Limb (tissue), 2 donors: ENCODE measurements at regions not wholly inside any gene's neighbourhood (a gene's known extent, or its start where the extent isn't known, plus 50 kb on each side); places are given as distances from the start of the nearest gene placed in this dataset.

Source experiments
- DNase-seq, 2 donors: peaks; one replicate each; pipeline ENCODE4 v3.0.0-alpha.2; 2016; ENCODE audit errors: extremely low spot score in 2 of 2

DNA sequence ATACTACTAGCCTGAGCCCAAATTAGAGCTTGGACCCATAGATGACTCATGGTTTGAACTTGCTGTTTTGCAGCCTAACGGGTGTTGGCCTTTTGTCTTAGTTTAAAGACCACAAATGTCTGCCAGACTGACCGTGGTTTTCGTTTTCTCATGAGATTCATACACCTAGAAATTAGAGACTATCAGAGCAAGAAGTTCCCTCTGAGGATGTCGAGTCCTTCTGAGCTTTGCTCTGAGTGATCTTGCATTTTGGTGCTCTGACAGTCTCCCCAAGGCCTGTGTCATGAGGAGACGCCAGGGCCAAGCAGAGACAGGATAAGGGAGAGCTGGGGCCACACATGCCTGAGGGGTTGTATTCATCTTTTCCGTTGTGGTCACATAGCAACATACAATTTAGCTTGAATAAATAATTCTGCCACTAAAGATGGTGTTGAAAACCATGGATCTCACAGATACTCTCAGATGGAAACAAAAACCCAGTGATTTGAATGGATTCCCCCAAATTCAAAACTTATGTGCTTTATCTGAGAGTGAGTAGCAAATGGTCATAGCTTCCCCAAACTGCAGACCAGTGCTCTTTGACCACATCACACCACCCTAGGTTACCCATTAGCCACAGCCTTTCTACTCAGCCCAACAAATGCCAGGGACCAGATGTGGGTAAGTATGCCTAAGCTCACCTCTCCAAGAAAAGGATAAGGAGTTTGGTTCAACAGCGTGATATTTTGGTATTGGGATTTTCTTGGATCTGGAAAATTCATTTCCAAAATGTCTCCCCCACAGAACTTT, 762.0 kb upstream of the IGFBP3 start:
- DNase-seq = no peak

- DNase-seq = no peak
Measured at GRCh38 chr7:46681865-46682503, 760.9 kb upstream of the IGFBP3 start.

DNA sequence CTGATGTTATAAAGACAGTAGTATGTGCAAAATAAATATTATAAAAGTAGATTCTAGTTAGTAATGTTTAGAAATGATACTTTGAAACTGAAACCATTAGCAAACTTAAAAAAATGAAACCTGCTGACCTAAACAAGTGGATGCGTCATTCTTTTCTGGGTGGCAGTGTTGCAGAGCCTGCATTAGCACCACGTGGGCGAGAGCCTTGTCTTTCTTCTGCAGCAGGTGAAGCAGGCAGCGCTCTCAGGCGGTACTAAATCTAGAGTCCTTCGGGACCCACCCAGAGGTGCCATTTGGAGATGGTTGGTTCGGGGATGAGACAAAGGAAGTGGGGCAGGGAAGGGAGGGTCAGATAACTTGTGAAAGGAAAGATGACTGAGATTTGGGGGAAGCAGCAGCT, 759.1 kb upstream of the IGFBP3 start:
- no peak for DNase-seq

DNA sequence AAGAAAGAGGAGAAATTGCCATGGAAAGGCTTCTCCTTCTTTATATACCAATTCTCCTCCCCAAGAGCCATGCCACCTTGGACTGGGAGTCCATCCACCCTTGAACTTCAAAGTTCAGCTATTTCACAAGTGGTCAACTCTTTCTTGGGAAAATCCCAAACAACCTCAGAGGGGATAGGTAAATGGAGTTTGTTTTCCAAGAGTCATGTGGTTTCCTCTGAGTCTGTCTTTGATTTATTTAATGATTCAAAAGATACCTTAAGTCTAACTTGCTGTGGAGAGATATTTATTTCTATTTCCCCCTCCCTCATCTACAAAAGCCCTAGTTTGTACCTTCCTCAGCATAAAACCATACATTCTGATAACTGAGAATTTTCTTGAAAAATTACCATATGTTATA, 758.6 kb upstream of the IGFBP3 start:
- DNase-seq = no peak

DNA sequence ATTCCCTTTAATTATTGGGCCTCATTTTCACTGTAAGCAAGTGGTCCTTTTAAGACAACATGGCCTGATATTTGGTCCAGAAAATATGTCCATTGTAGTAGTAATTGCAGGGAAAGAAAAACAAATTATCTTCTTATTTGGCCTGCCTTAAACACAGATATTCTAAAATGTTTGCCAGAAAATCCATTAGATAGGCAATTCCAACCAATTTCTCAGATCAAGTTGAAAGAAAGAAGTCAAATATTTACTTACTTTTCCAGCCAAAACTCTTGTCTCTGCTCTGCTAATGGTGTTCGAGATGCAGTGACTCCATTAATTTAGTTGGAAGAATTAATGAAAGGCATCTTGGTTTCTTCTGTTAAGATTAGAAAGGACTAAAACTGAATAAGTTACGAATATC, 757.3 kb upstream of the IGFBP3 start:
- DNase-seq = no peak

- no peak for DNase-seq
Measured at GRCh38 chr7:46675456-46675855, 754.4 kb upstream of the IGFBP3 start.

- DNase-seq = no peak
Measured at GRCh38 chr7:46672861-46673260, 751.8 kb upstream of the IGFBP3 start.

GRCh38 chr7:46671108-46671769, 750.2 kb upstream of the IGFBP3 start:
- DNase-seq = no peak

GRCh38 chr7:46669028-46669427, 748.0 kb upstream of the IGFBP3 start:
- no peak for DNase-seq

DNA sequence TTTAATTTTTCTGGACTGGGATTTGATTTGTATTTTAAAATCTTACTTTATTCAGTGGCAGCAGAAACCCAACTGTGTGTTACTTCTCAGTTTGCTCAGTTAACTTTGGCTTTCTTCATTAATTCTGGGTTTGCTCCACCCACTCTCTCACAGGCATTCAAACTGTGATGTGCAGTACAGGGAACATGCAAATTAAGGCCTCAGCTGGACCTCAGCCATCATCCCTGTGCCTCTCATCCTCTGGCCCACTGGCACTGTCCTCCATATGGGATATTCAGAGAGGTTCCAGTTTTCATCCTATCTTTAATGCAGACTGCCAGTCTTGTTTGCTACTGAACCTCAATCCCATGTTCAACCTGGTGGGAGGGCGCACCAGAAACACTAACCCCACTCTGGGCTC, 743.4 kb upstream of the IGFBP3 start:
- DNase-seq = no peak

GRCh38 chr7:46663025-46663424, 742.0 kb upstream of the IGFBP3 start:
- DNase-seq = no peak

DNA sequence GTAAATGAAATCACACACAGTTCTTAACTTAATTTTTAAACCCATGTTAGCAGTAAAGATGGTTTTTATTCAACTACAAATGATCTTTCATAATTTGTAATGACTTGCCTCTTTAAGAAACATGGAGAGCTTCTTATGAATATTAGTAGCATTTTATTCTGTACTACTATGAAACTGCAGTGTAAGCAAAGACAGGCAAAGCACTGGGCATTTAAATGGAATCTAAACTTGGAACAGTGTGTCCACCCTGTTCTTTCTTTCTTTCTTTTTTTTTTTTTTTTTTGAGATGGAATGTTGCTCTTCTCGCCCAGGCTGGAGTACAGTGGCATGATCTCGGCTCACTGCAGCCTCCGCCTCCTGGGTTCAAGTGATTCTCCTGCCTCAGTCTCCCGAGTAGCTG, 740.4 kb upstream of the IGFBP3 start:
- no peak for DNase-seq

DNA sequence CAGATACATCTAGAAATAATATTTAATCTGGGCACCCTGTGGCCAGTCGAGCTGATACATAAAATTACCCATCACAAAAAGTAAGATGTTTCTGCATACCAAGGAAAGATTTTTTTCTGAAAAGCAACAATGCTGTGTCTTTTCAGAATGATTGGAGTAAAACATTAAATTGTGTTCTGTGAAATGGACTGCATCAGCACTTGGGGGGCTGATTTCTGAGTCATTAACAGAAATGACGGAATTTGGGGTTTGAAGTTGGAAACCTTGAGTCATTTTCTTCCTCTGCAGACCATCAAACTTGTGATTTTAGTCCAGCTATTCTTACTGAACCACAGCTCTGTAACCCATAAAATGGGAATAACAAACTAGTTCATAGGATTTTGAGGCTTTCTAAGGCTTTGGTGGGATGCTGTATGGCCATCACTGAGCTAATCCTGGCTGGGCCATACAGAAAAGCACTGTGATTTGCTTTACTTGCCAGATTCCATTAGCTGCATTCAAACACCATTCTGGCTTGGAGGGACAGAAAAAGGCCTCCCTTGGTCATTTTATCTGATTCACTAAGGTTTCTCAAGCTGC, 739.4 kb upstream of the IGFBP3 start:
- DNase-seq = no peak

- DNase-seq = no peak
Measured at GRCh38 chr7:46658281-46658680, 737.2 kb upstream of the IGFBP3 start.

GRCh38 chr7:46654546-46655443, 733.7 kb upstream of the IGFBP3 start:
- no peak for DNase-seq

GRCh38 chr7:46653848-46654247, 732.8 kb upstream of the IGFBP3 start:
- DNase-seq = no peak

DNA sequence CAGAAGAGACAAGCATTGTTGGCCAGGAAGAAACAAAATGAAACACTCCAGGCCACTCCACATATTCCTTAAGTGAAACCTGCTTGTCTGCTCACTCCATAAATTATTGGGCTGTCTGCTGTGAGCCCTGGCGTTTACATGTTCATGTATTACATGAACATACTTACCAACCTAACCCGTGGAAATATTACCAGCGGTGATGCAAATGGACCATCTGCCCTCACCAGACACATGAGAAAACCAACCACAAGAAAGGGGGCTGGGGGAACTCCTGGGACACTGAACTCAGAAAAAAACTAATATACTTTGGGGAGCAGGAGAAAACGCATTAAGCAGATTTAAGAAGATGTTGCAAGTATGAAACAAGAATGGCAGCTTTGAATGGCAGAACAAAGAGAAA, 731.2 kb upstream of the IGFBP3 start:
- DNase-seq = no peak

DNA sequence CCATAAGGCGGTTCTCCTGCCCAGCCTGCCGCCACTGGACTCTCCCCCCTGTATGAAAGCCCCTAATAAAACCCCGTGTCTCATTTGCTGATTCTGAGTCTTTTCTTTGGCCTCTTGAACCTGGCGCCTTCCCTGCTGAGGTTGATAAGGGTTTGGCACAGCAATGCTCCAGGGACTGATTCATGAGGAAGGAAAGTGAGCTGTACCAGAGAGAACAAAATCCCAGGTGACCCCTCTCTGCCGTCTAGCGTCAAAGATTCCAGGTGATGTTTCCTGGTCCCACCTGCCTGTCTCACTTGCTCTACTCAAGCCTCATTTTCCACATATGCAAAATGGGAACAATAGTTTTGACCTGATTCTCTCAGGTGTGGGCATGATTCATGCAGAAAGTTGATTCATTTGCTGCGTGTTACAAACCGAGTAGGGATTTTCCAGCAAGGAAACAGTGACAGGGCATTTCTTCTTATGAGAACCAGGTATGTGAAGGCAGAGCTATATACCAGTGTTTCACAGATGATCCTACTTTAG, 730.6 kb upstream of the IGFBP3 start:
- no peak for DNase-seq

DNA sequence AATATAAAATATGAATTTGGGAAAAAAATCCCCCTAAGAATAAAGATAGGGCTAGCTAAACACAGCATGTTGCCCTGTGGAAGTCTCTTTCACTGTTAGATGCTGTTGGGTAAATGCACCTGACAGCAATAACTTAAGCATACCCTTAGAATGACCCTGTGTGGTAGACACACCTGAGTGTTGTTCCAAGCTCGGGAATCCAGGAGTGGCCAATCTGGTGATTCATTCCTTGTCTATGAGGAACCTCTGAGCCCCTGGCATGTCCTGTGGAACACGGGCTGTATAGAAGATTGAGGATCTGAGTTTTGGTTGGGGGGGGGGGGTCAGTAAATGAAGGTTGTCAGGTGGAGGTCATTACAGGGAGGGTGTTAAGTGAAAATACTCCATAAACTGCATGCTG, 730.0 kb upstream of the IGFBP3 start:
- DNase-seq = no peak

- DNase-seq = no peak
Measured at GRCh38 chr7:46649876-46650275, 728.8 kb upstream of the IGFBP3 start.
